Kasumi-1 (cell line): ENCODE measurements at regions not wholly inside any gene's neighbourhood (a gene's known extent, or its start where the extent isn't known, plus 50 kb on each side); places are given as distances from the start of the nearest gene placed in this dataset.

ENCODE experiments used
- DNase-seq, 2 experiments: peaks; one replicate each; lab custom pipeline; 2025; lab: John Stamatoyannopoulos, UW

GRCh38 chr7:98565103-98565502 lies 52.0 kb upstream of the NPTX2 start:
- DNase-seq, result no peak

- no peak for DNase-seq
These were observed 54.1 kb upstream of the NPTX2 start for GRCh38 chr7:98562871-98563495.

DNA sequence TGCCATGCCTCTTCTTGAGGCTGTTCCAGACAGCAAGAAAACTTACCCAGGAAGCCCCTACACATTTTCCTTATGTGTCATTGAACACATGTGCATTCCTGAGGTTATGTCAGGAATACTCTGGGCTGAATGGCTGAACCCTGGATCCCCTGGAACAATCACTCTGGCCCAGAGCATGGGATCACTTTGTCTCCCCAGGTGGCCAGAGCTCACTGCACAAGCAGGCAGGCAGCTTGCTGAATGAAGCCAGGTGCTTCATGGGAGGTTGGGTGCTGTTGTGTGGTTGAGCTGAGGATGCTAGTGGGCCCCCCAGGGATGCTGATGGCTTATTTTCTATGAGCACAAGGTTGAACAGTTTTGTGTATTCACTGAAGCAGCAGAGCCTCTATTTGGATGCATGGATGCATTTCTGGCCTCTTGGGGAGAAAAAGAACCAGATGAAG lies 54.7 kb upstream of the NPTX2 start:
- no peak for DNase-seq

DNA sequence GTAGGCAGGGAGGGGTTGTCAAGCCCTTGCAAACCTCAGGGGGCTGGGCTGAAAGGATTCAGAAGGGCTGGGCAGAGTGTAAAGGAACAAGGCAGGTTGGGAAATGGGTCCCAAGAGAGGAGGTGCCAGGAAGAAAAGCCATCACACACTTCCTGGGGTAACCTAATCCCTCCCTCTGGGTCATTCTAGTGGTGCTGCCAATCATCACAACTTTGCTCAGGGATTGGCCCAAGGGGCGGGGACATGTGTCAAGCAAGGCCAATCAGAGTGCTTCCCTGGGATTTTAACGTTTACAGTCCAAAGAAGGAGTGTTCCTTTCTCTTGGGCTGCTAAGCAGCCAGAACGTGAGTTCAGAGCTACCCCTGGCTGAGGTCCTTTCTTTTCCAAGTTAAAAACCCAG lies 57.1 kb upstream of the NPTX2 start:
- no peak for DNase-seq

DNA sequence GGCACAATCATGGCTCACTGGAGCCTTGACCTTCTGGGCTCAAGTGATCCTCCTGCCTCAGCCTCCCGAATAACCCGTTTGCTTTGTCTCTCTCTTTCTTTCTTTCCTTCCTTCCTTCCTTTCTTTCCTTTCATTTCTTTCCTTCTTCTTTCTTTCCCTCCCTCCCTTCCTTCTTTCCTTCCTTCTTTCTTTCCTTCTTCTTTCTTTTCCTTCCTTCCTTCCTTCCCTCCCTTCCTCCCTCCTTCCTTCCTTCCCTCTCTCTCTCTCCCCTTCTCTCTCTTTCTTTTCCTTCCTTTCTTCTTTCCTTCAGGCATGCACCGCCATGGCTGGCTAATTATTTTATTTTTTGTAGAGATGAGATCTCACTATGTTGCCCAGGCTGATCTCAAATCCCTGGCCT lies 57.9 kb upstream of the NPTX2 start:
- DNase-seq, result no peak

DNA sequence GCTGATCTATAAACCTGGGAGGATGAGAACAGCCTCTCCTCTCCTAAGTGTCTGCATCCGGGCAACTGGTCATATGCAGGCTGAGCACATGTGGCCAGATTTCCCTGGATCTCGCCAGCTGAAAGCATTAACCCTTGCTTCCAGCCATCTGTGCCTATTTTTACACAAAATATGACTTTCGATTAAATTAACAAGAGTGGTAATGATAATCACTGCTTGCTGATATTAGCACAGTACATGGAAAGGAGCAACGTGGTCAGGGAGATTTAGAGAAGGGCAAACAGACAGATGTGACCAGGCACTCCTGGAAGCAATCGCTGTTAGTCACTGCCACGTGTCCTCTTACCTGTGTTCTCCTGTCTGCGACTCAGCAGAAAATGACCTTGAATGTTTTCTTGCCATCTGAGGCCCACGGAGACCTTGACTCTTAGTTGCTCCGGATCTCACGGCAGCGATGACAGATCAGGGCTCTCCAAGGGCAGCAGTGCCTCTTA lies 59.5 kb upstream of the NPTX2 start:
- DNase-seq, result no peak

GRCh38 chr7:98556288-98556687 lies 60.8 kb upstream of the NPTX2 start:
- DNase-seq, result no peak

- no peak for DNase-seq
These were observed 61.7 kb upstream of the NPTX2 start for GRCh38 chr7:98555403-98555802.

DNA sequence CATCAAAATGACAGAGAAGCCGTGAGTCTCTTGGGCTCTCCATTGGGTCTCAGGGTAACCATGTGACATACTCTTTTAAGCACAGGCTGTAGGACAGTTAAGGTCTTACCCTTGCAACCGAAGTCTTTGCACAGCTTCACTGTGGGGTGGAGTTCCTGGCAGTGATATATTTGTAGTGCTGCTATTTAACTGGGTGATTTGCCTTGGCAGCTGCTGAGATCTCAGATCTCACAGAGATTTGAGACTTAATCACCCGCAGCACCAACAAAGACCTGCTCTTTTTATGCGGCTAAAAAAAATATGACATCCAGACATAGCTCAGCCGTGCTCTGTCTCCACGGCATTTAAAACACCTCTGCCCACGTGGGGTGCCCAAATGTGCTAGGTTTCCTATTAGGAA lies 63.4 kb upstream of the NPTX2 start:
- DNase-seq, result no peak

DNA sequence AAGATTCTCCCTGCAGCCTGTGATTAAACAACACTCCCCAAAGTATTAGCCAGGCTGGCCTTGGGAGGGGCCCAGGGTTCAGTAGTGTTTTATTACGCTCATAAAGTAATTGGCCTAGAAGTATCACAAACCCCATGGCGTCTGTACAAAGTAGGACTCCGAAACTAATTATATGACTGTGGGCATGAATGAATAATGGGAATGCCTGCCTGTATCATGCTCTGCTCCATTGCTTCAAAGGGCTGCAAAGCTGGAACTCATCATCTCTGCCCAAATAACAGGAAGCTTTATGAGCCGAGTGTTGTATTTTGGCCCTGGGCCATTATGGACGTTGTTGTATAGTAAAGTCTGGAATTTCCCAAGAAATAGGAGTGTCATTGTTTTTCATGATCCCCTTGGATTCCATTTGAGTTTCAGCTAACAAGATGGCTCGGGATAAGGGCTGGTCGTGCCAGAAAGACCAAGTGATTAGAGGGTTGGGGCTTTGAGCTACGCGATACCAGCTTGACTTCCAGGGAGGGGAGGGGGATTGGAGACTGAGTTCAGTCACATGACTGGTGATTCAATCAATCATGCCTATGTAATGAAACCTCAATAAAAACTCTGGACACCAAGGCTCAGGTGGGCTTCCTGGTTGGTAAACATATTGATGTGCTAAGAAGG lies 65.3 kb upstream of the NPTX2 start:
- no peak for DNase-seq

- DNase-seq, result no peak
These were observed 68.1 kb upstream of the NPTX2 start for GRCh38 chr7:98548971-98549370.

DNA sequence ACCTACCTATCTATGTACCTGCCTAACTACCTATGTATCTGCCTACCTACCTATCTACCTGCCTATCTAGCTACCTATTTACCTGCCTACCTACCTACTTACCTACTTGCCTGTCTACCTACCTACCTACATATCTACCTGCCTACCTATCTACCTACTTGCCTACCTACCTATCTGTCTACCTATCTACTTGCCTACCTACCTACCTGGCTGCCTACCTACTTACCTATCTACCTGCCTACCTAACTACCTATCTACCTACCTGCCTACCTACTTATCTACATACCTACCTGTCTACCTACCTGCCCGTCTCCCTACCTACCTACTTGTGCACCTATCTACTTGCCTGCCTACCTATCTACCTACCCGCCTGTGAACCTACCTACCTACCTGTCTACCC lies 68.7 kb upstream of the NPTX2 start:
- no peak for DNase-seq

DNA sequence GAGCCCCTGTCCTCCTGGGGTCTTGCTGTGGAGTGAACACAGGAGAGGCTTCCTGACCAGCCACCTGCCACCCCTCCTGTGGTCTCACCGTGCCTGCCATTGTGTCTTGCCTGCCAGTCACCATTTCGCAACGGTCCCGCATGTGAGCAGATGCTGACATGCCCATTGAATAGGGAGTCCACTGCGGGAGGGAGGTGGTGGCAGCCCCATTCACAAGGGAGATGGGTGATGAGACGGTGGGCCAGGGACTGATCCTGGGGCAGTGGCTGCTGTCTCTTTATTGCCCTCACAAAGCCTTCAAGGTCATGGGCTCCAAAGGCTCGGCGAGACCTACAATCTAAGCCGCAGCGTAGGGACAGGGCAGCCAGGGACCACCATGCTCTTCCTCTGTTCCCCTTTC lies 76.0 kb upstream of the NPTX2 start:
- DNase-seq, result no peak

DNA sequence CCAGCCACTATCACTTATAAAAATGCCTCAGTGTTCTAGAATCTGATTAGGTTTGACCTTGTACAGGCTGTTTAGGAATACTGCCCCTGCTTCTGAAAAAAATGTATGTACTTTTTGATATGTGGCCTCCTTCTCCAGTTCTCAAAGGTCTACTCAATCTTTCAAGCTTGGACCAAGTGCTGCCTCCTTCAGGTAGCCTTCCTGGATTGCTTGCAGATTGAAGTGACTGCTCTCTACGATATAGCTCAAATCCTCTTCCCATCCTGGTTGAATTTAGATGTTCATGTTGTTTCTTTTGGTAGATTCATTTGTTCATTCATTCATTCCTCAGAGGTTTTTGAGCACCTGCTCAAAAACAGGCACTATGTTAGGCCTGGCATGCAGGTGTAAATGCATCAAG lies 77.2 kb upstream of the NPTX2 start:
- no peak for DNase-seq

GRCh38 chr7:98536803-98537202 lies 80.3 kb upstream of the NPTX2 start:
- DNase-seq, result no peak

GRCh38 chr7:98534493-98534892 lies 82.6 kb upstream of the NPTX2 start:
- DNase-seq, result no peak

GRCh38 chr7:98531717-98532116 lies 85.4 kb upstream of the NPTX2 start:
- DNase-seq, result no peak

GRCh38 chr7:98528079-98528478 lies 89.0 kb upstream of the NPTX2 start:
- DNase-seq, result no peak

GRCh38 chr7:98526059-98526458 lies 91.0 kb upstream of the NPTX2 start:
- no peak for DNase-seq

- DNase-seq, result no peak
These were observed 95.9 kb upstream of the NPTX2 start for GRCh38 chr7:98521089-98521692.

- no peak for DNase-seq
These were observed 96.6 kb upstream of the NPTX2 start for GRCh38 chr7:98520356-98520951.

- DNase-seq, result no peak
These were observed 98.7 kb upstream of the NPTX2 start for GRCh38 chr7:98518159-98518947.
